ENCODE measurements at regions not wholly inside any gene's neighbourhood (a gene's known extent, or its start where the extent isn't known, plus 50 kb on each side); places are given as distances from the start of the nearest gene placed in this dataset.

GRCh38 chr2:235419996-235420395 lies 73.8 kb upstream of the AGAP1 start:
- TF ChIP-seq POLR2AphosphoS5 (IDR thresholded peaks at IDR 0.05) (no peak), POLR2A (IDR thresholded peaks at IDR 0.05) (no peak), CTCF (IDR thresholded peaks at IDR 0.05) (no peak)
- H3K4me1 ChIP-seq: no peaks in the 10 kb centered on the region
- H3K36me3 ChIP-seq: no peaks in the 10 kb centered on the region
- H3K9me3 ChIP-seq: peaks cover 0 to 12% of the 10 kb centered on the region in 2 donors
- intact Hi-C loops (cut with DNase I; ENCODE audit: low total_unique reads): no loop called here
- no peak for DNase-seq (ENCODE audit: low spot score in 2 of 2)
- no peak overlapping the region for H3K4me3 ChIP-seq
- no peak overlapping the region for H3K27ac ChIP-seq
- H3K27me3 ChIP-seq: no peaks in the 10 kb centered on the region

GRCh38 chr2:235421618-235422017 lies 72.2 kb upstream of the AGAP1 start:
- Histone ChIP-seq H3K27me3 (no peaks in the 10 kb centered on the region), H3K36me3 (no peaks in the 10 kb centered on the region), H3K9me3 (peaks cover 0 to 12% of the 10 kb centered on the region in 2 donors), H3K4me3 (no peak overlapping the region), H3K27ac (no peak overlapping the region), H3K4me1 (no peaks in the 10 kb centered on the region)
- no peak for TF ChIP-seq POLR2A (IDR thresholded peaks at IDR 0.05)
- no peak for TF ChIP-seq POLR2AphosphoS5 (IDR thresholded peaks at IDR 0.05)
- TF ChIP-seq CTCF (IDR thresholded peaks at IDR 0.05): no peak
- intact Hi-C loops (cut with DNase I; ENCODE audit: low total_unique reads): no loop called here
- DNase-seq (ENCODE audit: low spot score in 2 of 2): no peak

- no peak overlapping the region for H3K27ac ChIP-seq
- no peaks in the 10 kb centered on the region for H3K27me3 ChIP-seq
- intact Hi-C loops (cut with DNase I; ENCODE audit: low total_unique reads): no loop called here
- H3K4me3 ChIP-seq: no peak overlapping the region
- DNase-seq (ENCODE audit: low spot score in 2 of 2): no peak
- H3K36me3 ChIP-seq: no peaks in the 10 kb centered on the region
- H3K9me3 ChIP-seq: no peaks in the 10 kb centered on the region
- no peaks in the 10 kb centered on the region for H3K4me1 ChIP-seq
- TF ChIP-seq CTCF (IDR thresholded peaks at IDR 0.05) (no peak), POLR2AphosphoS5 (IDR thresholded peaks at IDR 0.05) (no peak), POLR2A (IDR thresholded peaks at IDR 0.05) (no peak)
These were observed 63.3 kb upstream of the AGAP1 start for GRCh38 chr2:235430366-235431083.

- Histone ChIP-seq H3K36me3 (no peaks in the 10 kb centered on the region), H3K4me1 (no peaks in the 10 kb centered on the region), H3K27me3 (no peaks in the 10 kb centered on the region), H3K9me3 (no peaks in the 10 kb centered on the region), H3K27ac (peak overlapping the region; percentile 42 to 65), H3K4me3 (peak overlapping the region in 1 of 3 donors; percentile 26)
- intact Hi-C loops (cut with DNase I; ENCODE audit: low total_unique reads): no loop called here
- TF ChIP-seq CTCF (IDR thresholded peaks at IDR 0.05) (no peak), POLR2AphosphoS5 (IDR thresholded peaks at IDR 0.05) (no peak), POLR2A (IDR thresholded peaks at IDR 0.05) (no peak)
- no peak for DNase-seq (ENCODE audit: low spot score in 2 of 2)
These were observed 60.9 kb upstream of the AGAP1 start for GRCh38 chr2:235432741-235433520.

- Histone ChIP-seq H3K27me3 (no peaks in the 10 kb centered on the region), H3K27ac (peak overlapping the region; percentile 42 to 65), H3K36me3 (no peaks in the 10 kb centered on the region), H3K4me1 (no peaks in the 10 kb centered on the region), H3K9me3 (no peaks in the 10 kb centered on the region), H3K4me3 (no peak overlapping the region)
- intact Hi-C loops (cut with DNase I; ENCODE audit: low total_unique reads): no loop called here
- DNase-seq (ENCODE audit: low spot score in 2 of 2): peak in 1 of 2 donors; percentile 57
- no peak for TF ChIP-seq POLR2AphosphoS5 (IDR thresholded peaks at IDR 0.05)
- no peak for TF ChIP-seq POLR2A (IDR thresholded peaks at IDR 0.05)
- TF ChIP-seq CTCF (IDR thresholded peaks at IDR 0.05): no peak
These were observed 60.0 kb upstream of the AGAP1 start for GRCh38 chr2:235433860-235434259.

Measured in breast epithelium (tissue), 4 donors.